DMS153 treated with DMSO at 0.1 percent for 48 hours (cell line): ENCODE measurements at regions not wholly inside any gene's neighbourhood (a gene's known extent, or its start where the extent isn't known, plus 50 kb on each side); places are given as distances from the start of the nearest gene placed in this dataset.
A peak's percentile ranks its signal among the peaks of the same experiment; 100 is the strongest.
"Not testable (repeated sequence)": the region's sequence is repeated elsewhere in the genome, so short reads cannot be mapped to it uniquely, and the experiment has no call there.

Experiments
- DNase-seq: peaks from one replicate; lab custom pipeline; 2025; ENCODE audit not compliant: unreplicated experiment; lab: John Stamatoyannopoulos, UW

- DNase-seq, result no peak
These were observed 78.5 kb upstream of the CHD2 start for GRCh38 chr15:92821491-92822116.

DNA sequence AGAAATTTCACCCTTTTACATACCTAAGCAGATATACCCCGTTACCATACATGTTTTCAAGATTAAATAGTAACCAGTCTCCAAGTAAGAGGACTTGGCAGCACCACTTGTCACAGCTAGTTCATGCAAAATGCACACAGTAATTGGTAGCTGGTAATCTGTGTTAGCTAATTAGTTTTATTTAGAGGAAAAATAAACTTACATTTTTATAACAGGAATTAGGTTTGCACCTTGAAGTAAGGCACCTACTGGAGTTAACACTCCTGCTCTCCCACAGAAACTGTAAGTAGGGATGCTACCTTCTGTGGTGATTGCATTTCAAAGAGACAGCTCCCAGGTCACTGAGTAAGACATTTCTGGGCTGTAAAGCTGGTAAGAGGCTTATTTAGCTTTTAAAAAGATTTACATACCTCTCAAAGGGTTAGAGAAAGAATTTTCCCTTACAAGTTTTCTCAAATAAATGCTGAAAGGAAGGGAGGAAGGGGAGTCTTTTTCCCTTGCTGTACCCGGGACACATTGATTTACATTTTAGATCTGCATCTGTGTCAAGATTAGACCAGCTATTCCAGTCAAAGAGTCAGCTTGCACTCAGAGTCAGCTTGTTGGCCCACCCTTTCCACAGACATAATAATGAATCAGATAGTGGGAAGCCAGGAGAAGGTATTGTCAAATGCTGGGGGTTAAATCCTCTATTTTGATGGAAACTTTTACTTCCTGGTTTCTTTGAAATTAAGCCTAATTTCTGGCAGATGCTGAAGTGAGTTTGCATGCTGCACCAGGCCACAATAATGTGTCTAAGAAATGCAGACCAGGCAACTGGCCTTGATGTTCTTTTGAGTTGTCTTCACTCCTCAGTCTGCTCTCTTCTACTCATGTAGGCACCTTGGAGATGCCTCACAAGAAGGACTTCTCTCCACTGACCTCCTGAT, 77.6 kb upstream of the CHD2 start:
- DNase-seq, result no peak

DNA sequence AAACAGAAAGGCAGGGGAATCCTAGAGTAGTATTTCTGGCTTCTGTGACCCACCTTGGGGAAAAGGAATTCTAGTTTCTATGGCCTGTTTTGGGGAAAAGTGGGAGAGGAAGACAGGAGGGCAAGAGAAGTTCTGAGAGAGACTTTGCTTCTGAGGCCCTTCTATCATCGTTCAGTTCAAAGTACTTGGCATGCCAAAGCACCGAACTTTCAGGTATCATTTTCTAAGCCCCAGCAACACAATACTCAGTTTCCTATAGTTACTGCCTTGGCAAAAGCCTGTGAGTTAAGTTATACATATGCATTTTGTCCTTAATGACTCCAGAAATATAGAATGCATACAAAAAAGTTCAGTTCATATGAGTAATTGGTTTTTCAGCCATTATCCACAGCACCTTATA, 74.1 kb upstream of the CHD2 start:
- DNase-seq, result no peak

DNA sequence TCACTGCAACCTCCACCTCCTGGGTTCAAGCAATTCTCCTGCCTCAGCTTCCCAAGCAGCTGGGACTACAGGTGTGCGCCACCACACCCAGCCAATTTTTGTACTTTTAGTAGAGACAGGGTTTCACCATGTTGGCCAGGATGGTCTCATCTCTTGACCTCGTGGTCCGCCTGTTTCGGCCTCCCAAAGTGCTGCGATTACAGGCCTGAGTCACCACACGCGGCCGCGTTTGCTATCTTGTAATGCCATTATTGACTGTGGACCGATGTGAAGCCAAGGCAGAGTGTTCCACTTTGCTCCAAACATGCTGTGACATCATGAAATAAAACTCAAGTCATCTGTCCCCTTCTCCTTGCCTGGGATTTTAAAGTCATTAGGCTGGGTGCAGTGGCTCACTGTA, 72.1 kb upstream of the CHD2 start:
- not testable (repeated sequence) for DNase-seq

GRCh38 chr15:92829875-92830274, 70.2 kb upstream of the CHD2 start:
- no peak for DNase-seq

DNA sequence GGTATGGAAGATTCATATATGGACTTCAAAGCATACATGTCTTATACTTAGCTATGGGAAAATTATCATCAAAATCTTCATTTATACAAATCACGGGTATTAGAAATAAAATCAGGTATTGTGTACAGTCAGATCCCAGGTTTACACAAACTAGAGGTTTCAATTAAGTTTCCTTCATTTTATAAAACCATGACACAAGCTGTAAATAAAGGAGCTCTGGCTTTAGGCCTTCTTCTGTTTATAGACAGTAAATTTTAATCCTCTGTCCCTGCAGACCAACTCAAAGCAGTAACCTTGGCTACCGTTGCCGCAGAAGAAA, 68.8 kb upstream of the CHD2 start:
- no peak for DNase-seq

DNA sequence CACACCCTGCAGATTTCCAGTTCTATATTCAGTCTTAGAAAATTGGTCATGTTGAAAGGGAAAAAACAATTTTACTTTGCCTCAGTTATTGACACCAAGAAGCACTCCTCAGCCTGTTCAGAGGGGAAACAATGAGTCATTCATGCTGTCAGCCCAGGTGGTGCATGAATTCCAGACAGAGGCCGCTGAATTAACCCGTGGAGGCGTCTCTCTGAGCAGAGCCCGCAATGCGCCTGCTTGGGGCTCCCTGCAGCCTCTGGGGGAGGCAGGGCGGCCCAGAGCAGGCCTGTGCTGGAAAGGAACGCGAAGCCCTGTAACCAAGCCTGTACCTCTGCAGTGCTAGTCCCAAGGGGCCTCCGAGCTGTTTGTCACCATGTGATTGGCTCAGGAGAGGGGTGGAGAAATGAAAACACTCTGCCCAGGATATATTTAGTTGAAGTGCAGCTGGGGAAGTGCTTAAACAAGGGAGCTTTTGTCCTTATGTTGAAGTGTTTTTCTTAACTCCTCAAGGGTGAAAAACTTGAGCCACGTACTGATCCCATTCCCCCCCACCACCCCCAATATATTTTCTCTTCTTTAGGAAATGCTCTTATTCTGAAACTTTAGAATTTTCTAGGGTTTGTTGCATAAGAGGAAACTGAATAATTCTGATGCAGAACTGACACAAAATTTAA, 68.3 kb upstream of the CHD2 start:
- DNase-seq, result peak; percentile 82

DNA sequence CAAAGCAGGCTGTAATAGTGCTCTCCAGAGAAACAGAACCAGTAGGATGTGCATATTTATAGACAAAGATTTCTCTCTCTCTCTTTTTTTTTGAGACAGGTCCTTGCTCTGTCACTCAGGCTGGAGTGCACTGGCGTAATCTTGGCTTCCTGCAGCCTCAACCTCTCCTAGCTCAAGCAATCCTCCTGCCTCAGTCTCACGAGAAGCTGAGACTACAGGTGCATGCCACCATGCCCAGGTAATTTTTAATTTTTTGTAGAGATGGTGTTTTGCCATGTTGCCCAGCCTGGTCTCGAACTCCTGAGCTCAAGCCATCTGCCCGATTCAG, 67.1 kb upstream of the CHD2 start:
- DNase-seq, result no peak

- DNase-seq, result no peak
These were observed 66.4 kb upstream of the CHD2 start for GRCh38 chr15:92833493-92834271.

DNA sequence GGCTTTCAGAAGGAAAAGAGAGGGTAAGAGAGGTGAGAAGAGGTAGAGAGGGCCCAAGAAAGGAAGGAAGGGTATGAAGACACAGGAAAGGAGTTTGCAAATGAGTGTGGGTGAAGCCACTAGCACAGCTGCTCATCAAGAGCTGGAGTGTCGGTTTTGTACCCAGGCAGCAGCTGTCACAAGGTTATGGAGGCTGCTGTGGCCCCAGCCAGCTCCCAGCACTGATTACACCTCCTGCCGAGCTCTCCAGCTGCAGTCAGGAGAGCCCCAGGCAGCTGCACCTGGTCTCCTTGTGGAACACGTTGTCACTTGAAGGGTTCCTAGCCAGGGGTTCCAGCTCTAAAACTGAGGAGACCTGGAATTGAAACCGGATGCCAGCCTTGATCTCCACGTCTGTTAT, 60.4 kb upstream of the CHD2 start:
- peak; percentile 9 for DNase-seq

GRCh38 chr15:92840149-92840548, 60.0 kb upstream of the CHD2 start:
- no peak for DNase-seq

GRCh38 chr15:92843326-92843725, 56.8 kb upstream of the CHD2 start:
- no peak for DNase-seq

GRCh38 chr15:92843814-92844213, 56.3 kb upstream of the CHD2 start:
- DNase-seq, result no peak

- peak; percentile 34 for DNase-seq
These were observed 55.0 kb upstream of the CHD2 start for GRCh38 chr15:92845126-92845508.

DNA sequence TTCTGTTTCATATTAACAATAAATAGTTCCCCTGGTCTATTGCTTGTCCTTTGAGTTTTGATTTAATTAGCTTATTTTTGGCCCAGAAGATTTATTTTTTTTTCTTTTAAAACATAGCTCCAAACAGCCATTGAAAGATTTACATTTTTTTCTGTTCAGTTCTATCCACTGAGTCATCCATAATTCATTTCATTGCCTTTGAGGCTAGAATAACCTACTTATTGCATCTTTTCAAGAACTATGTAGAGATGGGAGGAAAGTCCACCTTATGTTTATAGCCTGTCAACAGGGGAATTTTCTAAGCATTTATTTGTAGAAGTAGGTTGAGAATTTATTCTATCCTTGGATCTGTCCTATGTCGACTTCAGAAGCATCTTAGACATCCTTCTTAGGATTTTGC, 53.4 kb upstream of the CHD2 start:
- no peak for DNase-seq

GRCh38 chr15:92847841-92848240, 52.3 kb upstream of the CHD2 start:
- no peak for DNase-seq

- no peak for DNase-seq
These were observed 51.7 kb upstream of the CHD2 start for GRCh38 chr15:92848464-92848851.

DNA sequence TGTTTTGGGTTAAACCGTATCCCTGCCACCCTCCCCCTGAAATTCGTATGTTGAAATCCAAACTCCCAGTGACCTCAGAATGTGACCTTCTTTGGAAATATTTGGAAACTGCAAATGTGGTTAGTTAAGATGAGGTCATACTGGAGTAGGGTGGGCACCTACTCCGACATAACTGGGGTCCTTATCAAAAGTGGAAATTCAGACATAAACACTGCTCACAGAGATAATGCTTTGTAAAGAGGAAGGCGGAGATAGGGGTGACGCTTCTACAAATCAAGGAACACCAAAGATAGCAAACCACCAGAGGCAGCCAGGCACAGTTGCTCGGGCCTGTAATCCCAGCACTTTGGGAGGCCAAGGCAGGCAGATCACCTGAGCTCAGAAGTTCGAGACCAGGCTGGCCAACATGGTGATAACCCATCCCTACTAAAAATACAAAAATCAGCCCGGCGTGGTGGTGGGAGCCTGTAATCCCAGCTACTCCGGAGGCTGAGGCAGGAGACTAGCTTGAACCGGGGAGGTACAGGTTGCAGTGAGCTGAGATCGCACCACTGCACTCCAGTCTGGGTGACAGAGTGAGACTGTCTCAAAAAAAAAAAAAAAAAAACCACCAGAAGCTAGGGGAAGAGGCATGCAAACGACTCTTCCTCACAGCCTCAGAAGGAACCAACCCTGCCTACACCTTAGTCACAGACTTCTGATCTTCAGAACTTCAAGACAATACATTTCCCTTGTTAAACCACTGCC, 51.1 kb upstream of the CHD2 start:
- DNase-seq, result no peak

- not testable (repeated sequence) for DNase-seq
These were observed 49.9 kb upstream of the CHD2 start for GRCh38 chr15:92850218-92850617.
